ENCODE measurements at regions not wholly inside any gene's neighbourhood (a gene's known extent, or its start where the extent isn't known, plus 50 kb on each side); places are given as distances from the start of the nearest gene placed in this dataset.

DNA sequence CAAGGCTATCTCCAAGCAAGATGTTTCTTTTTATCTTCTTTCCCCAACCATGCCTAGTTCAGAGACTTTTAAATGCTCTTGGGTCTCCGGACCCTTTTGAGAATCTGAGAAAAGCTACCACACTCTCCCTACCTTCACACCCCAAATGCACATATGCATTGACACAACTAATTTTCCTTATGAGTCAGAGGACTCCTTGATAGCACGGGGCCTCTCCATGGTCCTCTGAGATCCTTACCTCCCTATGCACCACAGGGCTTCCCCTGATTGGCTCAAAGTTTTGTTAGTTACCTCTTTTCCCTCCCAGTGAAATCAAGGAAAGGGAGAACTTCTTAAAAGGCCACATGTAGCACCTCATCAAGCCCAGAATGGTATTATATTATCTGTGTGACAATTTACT is 86.8 kb upstream of the ATP6AP2 start:
- H3K4me3 ChIP-seq (replicated peaks; ENCODE audit: low read depth, low read length): no peak overlapping the region
- DNase-seq (ENCODE audit: low read depth): no peak
- TF ChIP-seq, protein P1, sequence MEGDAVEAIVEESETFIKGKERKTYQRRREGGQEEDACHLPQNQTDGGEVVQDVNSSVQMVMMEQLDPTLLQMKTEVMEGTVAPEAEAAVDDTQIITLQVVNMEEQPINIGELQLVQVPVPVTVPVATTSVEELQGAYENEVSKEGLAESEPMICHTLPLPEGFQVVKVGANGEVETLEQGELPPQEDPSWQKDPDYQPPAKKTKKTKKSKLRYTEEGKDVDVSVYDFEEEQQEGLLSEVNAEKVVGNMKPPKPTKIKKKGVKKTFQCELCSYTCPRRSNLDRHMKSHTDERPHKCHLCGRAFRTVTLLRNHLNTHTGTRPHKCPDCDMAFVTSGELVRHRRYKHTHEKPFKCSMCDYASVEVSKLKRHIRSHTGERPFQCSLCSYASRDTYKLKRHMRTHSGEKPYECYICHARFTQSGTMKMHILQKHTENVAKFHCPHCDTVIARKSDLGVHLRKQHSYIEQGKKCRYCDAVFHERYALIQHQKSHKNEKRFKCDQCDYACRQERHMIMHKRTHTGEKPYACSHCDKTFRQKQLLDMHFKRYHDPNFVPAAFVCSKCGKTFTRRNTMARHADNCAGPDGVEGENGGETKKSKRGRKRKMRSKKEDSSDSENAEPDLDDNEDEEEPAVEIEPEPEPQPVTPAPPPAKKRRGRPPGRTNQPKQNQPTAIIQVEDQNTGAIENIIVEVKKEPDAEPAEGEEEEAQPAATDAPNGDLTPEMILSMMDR (IDR thresholded peaks at IDR 0.05; ENCODE audit: low read length, missing control alignments): no peak

DNA sequence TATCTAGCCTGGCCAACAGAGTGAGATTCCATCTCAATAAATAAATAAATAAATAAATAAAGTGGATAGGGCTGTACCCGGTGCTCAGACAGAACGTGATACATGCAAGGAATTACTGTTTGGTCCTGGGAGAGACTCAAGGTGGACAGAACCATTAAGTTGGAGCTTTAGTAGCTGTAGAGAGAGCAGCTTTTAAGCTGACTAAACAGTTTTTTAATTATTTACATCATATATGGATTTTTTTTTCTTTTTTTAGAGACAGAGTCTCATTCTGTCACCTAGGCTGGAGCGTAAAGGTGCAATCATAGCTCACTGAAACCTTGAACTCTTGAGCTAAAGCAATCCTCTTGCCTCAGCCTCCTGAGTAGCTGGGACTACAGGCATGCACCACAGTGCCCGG is 92.5 kb upstream of the ATP6AP2 start:
- TF ChIP-seq, protein P1 (IDR thresholded peaks at IDR 0.05; ENCODE audit: low read length, missing control alignments): no peak
- DNase-seq (ENCODE audit: low read depth): no peak
- no peak overlapping the region for H3K4me3 ChIP-seq (replicated peaks; ENCODE audit: low read depth, low read length)

DNA sequence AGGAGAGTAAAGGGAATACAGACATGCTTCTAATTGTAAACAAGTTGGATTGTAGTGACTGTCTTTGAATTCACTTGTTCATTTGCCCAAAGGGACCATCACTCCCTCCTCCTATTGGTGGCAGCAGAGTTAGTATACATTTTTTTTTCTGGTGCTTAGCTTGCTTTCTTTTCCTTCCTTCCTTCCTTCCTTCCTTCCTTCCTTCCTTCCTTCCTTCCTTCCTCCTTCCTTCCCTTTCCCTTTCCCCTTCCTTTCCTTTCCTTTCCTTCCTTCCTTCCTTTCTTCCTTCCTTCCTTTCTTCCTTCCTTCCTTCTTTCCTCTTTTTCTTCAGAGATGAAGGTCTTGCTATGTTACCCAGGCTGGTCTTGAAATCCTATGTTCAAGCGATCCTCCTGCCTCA is 94.8 kb upstream of the ATP6AP2 start:
- no peak overlapping the region for H3K4me3 ChIP-seq (replicated peaks; ENCODE audit: low read depth, low read length)
- TF ChIP-seq, protein P1 (IDR thresholded peaks at IDR 0.05; ENCODE audit: low read length, missing control alignments): no peak
- DNase-seq (ENCODE audit: low read depth): no peak

DNA sequence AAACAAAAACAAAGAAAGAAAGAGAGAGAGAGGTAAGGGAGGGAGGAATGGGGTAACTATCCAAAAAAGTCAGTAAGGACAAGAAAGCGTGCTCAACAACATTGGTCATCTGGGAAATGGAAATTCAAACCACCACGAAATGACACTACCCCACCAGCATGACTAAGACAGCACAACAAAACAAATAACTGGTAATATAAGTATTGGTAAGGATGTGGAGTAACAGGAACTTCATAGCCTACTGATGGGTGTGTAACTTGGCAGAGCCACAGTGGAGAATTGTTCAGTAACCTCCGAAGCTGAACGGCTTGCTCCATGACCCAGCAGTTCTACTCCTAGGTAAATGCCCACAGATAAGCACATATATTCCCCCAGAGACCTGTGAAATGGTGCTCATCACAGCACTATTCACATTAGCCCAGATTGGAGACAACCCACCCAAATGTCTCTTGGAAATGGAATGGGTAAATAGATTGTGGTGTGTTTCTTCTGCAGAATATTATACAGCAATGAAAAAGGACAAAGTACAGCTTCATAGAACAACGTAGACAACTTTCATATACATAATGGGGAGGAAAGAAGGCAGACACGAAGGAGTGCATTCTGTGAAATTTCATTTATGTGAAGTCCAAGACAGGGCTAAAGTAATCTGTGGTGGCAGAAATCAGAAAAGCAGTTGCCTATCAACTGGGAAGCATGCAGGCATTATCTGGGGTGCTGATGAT is 95.5 kb upstream of the ATP6AP2 start:
- no peak overlapping the region for H3K4me3 ChIP-seq (replicated peaks; ENCODE audit: low read depth, low read length)
- TF ChIP-seq, protein P1 (IDR thresholded peaks at IDR 0.05; ENCODE audit: low read length, missing control alignments): no peak
- DNase-seq (ENCODE audit: low read depth): no peak

DNA sequence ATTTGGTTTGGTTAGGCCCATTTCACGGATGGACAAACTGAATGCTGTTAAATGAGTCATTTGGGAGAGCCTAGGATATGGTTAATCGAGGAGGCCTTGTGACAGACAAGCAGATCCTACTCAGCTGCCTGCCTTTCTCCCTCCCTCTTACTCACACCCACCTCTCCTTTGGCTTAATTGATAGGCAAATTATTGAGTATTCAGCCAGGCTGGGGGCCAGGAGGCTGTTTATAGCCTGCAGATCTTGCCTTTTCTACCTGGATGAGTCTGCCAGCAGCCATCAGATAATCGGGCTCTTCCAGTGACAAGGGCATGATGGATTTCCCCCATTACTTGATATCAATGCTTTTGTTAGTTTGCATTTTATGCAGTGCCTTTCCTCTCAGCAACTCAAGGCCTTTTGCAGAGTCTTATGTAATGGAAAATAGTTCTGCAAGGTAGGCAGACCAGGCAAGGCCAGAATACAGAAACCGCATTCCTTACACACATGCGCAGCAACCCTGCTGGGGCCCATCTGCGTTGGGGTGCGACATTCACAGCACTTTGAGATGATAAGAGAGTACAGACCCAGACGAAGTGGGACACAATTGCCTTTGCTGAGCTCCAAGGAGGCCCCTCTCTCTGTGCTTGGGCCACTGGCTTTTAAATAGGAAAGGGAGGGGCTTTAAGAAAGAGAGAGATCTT is 96.2 kb upstream of the ATP6AP2 start:
- DNase-seq (ENCODE audit: low read depth): no peak
- TF ChIP-seq, protein P1 (IDR thresholded peaks at IDR 0.05; ENCODE audit: low read length, missing control alignments): no peak
- H3K4me3 ChIP-seq (replicated peaks; ENCODE audit: low read depth, low read length): no peak overlapping the region

DNA sequence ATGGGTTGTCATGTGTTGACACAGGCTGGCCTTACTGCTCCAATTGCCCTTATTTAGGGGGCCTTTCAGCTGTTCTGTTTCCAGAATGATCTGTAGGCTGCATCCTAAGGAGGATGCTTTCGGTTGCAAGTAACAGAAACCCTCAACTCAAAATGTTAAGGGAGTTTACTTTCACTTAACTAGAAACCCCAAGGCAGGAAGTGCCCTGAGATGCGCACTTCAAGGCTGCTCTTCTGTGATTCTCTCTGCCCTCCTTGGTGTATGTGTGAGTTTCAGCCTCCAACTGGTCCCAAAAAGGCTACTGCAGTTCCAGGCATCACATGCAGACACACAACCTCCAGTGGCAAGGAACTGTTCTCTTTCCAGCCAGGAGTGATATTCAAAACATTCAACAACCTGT is 97.3 kb upstream of the ATP6AP2 start:
- no peak for DNase-seq (ENCODE audit: low read depth)
- TF ChIP-seq, protein P1 (IDR thresholded peaks at IDR 0.05; ENCODE audit: low read length, missing control alignments): no peak
- no peak overlapping the region for H3K4me3 ChIP-seq (replicated peaks; ENCODE audit: low read depth, low read length)

Measured in fibroblast of pulmonary artery (primary cell).